Loucy (cell line): ENCODE measurements at regions not wholly inside any gene's neighbourhood (a gene's known extent, or its start where the extent isn't known, plus 50 kb on each side); places are given as distances from the start of the nearest gene placed in this dataset.

Source experiments
- H2AFZ ChIP-seq: fragments of 200-600 bp; sonication (generic); 2 replicates; pipeline ENCODE4 v1.6.0; 2016; ENCODE audit warnings: antibody characterized with exemption, mild to moderate bottlenecking, low read length, moderate library complexity
- H3F3A ChIP-seq: fragments of 200-600 bp; 2 replicates; pipeline ENCODE4 v1.6.0; 2016; ENCODE audit warnings: antibody characterized with exemption, low read depth, mild to moderate bottlenecking
- H3K27me3 ChIP-seq: fragments of 200-600 bp; sonication (generic); 2 replicates; pipeline ENCODE4 v1.6.1; 2014; ENCODE audit warnings: low read length, mild to moderate bottlenecking; ENCODE audit not compliant: insufficient read depth, poor library complexity, severe bottlenecking
- H3K36me3 ChIP-seq: fragments of 200-600 bp; sonication (generic); 2 replicates; pipeline ENCODE4 v1.6.1; 2016; ENCODE audit warnings: low read length; ENCODE audit not compliant: insufficient read depth
- H3K4me1 ChIP-seq: fragments of 200-600 bp; sonication (generic); 2 replicates; pipeline ENCODE4 v1.5.1; 2014; ENCODE audit warnings: low read length, mild to moderate bottlenecking; ENCODE audit not compliant: insufficient read depth, poor library complexity, severe bottlenecking
- H3K4me2 ChIP-seq: fragments of 200-600 bp; sonication (generic); 2 replicates; pipeline ENCODE4 v1.6.0; 2014; ENCODE audit warnings: antibody characterized with exemption, low read length, low read depth, mild to moderate bottlenecking; ENCODE audit not compliant: poor library complexity, severe bottlenecking
- H3K4me3 ChIP-seq: fragments of 200-600 bp; sonication (generic); 2 replicates; pipeline ENCODE4 v1.5.1; 2014; ENCODE audit warnings: low read length, mild to moderate bottlenecking, mixed read lengths; ENCODE audit not compliant: poor library complexity, severe bottlenecking
- H3K79me2 ChIP-seq: fragments of 200-600 bp; sonication (generic); 2 replicates; pipeline ENCODE4 v1.6.1; 2014; ENCODE audit warnings: low read length; ENCODE audit not compliant: insufficient read depth
- H3K9ac ChIP-seq: fragments of 200-600 bp; sonication (generic); 2 replicates; pipeline ENCODE4 v1.6.0; 2014; ENCODE audit warnings: mild to moderate bottlenecking, low read depth, low read length, moderate library complexity; ENCODE audit not compliant: poor library complexity, severe bottlenecking
- H3K9me2 ChIP-seq: fragments of 200-600 bp; sonication (generic); replicated peaks from 2 replicates; pipeline ENCODE4 v1.6.1; 2016; ENCODE audit warnings: low read depth, low read length, mixed read lengths
- H3K9me3 ChIP-seq: fragments of 200-600 bp; sonication (generic); 2 replicates; pipeline ENCODE4 v1.6.1; 2014; ENCODE audit warnings: mild to moderate bottlenecking, antibody characterized with exemption, low read length, low read depth; ENCODE audit not compliant: insufficient read depth
- H4K20me1 ChIP-seq: fragments of 200-600 bp; sonication (generic); 2 replicates; pipeline ENCODE4 v1.6.0; 2014; ENCODE audit warnings: antibody characterized with exemption, low read length, mild to moderate bottlenecking; ENCODE audit not compliant: insufficient read depth, poor library complexity, severe bottlenecking
- CTCF ChIP-seq: fragments of 200-600 bp; sonication (generic); conservative IDR thresholded peaks from 2 replicates; pipeline ENCODE4 v1.5.1; 2014; ENCODE audit warnings: mild to moderate bottlenecking, antibody characterized with exemption, low read length
- EZH2phosphoT487 ChIP-seq: fragments of 200-600 bp; IDR thresholded peaks from 2 replicates; pipeline ENCODE4 v1.6.1; 2018; ENCODE audit warnings: antibody characterized with exemption, mild to moderate bottlenecking, moderate library complexity, borderline replicate concordance

GRCh38 chr17:77036136-77036840 lies 104.5 kb upstream of the SEC14L1 start:
- Histone ChIP-seq H3K4me2 (no peak overlapping the region), H3K36me3 (no peaks in the 10 kb centered on the region), H3K9me2 (no peaks in the 10 kb centered on the region)

DNA sequence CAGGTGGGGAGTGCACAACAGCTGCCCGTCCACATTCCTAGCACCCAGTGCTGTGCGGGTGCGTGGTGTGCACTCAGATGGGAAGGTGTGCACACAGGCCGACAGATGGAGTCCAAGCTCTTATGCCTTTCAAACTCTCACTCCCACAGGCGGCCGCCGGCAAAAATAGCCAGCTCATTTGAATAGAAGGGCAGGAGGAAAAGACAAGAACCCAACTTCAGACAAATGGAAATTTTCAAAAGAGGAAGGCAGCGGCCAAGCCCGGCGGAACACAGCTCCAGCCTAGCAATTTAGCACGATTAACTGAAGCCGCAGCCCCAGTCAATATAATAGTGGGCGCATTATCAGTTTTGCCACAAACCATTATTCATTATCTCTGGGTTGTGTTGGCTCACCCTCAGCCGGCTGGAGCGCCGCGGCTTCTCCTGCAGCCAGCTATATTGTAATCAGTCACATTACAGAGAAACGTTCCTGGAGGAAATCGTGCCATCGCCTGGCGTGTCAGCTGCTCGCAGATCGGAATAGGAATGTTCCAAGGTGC lies 103.9 kb upstream of the SEC14L1 start:
- no peaks in the 10 kb centered on the region for H3F3A ChIP-seq
- H3K36me3 ChIP-seq: no peaks in the 10 kb centered on the region
- H3K27me3 ChIP-seq: no peaks in the 10 kb centered on the region
- H3K9me2 ChIP-seq: no peaks in the 10 kb centered on the region
- H3K79me2 ChIP-seq: no peaks in the 10 kb centered on the region
- no peaks in the 10 kb centered on the region for H3K4me1 ChIP-seq
- H3K9ac ChIP-seq: no peak overlapping the region
- TF ChIP-seq EZH2phosphoT487 (no peak), CTCF (no peak)
- H2AFZ ChIP-seq: no peak overlapping the region
- no peak overlapping the region for H3K4me2 ChIP-seq
- no peak overlapping the region for H3K4me3 ChIP-seq
- no peaks in the 10 kb centered on the region for H3K9me3 ChIP-seq
- H4K20me1 ChIP-seq: no peaks in the 10 kb centered on the region

More at GRCh38 chr17:77036136-77036840, 104.5 kb upstream of the SEC14L1 start:
- no peak overlapping the region for H3K4me3 ChIP-seq
- no peaks in the 10 kb centered on the region for H3K9me3 ChIP-seq
- H3K9ac ChIP-seq: no peak overlapping the region
- TF ChIP-seq CTCF (no peak), EZH2phosphoT487 (no peak)
- no peaks in the 10 kb centered on the region for H3F3A ChIP-seq
- H4K20me1 ChIP-seq: no peaks in the 10 kb centered on the region
- H3K4me1 ChIP-seq: no peaks in the 10 kb centered on the region
- H2AFZ ChIP-seq: no peak overlapping the region
- no peaks in the 10 kb centered on the region for H3K79me2 ChIP-seq
- H3K27me3 ChIP-seq: no peaks in the 10 kb centered on the region

DNA sequence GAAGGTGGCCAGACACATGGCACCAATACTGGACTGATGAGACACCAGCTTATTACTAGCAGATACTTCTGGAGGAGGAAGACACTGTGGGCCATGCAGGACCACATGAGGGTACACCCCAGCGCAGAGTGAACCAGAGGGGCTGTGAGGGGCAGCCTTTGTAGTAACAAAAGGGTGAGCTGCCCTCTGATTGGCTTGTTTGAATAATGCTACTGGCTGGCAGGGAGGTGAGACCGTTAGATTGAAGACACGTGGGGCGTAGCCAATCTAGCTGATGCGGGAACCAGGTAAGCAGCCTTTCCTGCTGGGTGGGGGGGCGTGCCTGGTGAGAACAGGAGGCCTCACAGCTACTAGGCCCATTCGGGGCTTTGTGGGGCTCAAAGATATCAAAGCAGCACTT lies 102.8 kb upstream of the SEC14L1 start:
- Histone ChIP-seq H3K36me3 (no peaks in the 10 kb centered on the region), H3F3A (no peaks in the 10 kb centered on the region), H3K4me2 (no peak overlapping the region), H2AFZ (no peak overlapping the region), H3K9ac (no peak overlapping the region), H3K9me3 (no peaks in the 10 kb centered on the region), H3K27me3 (no peaks in the 10 kb centered on the region), H3K79me2 (no peaks in the 10 kb centered on the region), H4K20me1 (no peaks in the 10 kb centered on the region), H3K4me3 (no peak overlapping the region), H3K9me2 (no peaks in the 10 kb centered on the region), H3K4me1 (no peaks in the 10 kb centered on the region)
- TF ChIP-seq EZH2phosphoT487 (no peak), CTCF (no peak)
